Thyroid gland (tissue), 4 donors: ENCODE measurements at regions not wholly inside any gene's neighbourhood (a gene's known extent, or its start where the extent isn't known, plus 50 kb on each side); places are given as distances from the start of the nearest gene placed in this dataset.

Experiments
- DNase-seq, 2 donors: peaks; one replicate each; pipeline ENCODE4 v3.0.0-alpha.2; 2019
- H3K27ac ChIP-seq, 3 donors: fragments of 200-600 bp; sonication (generic); 1 replicate in 2 of 3; 2 replicates in 1 of 3; pipeline ENCODE4 v1.5.1; 2016 to 2019; ENCODE audit warnings: mild to moderate bottlenecking in 1 of 3, moderate library complexity in 1 of 3
- H3K27me3 ChIP-seq: fragments of 200-600 bp; sonication (generic); one replicate; pipeline ENCODE4 v1.5.1; 2019
- H3K36me3 ChIP-seq, 2 donors: fragments of 200-600 bp; sonication (generic); one replicate each; pipeline ENCODE4 v1.5.1; 2016 to 2019
- H3K4me1 ChIP-seq, 2 donors: fragments of 200-600 bp; sonication (generic); one replicate each; pipeline ENCODE4 v1.5.1; 2017 to 2019
- H3K4me3 ChIP-seq, 3 donors: fragments of 200-600 bp; sonication (generic); replicated peaks in 1 of 3; 1 replicate in 2 of 3; 2 replicates in 1 of 3; pipeline ENCODE4 v1.5.1; 2016; ENCODE audit warnings: mild to moderate bottlenecking in 1 of 3
- H3K9me3 ChIP-seq: fragments of 200-600 bp; sonication (generic); one replicate; pipeline ENCODE4 v1.5.1; 2017
- POLR2A ChIP-seq, 2 donors: fragments of 450-650 bp; IDR thresholded peaks; one replicate each; pipeline ENCODE4 v1.6.1; 2017; ENCODE audit warnings: antibody characterized with exemption in 2 of 2, mild to moderate bottlenecking in 2 of 2, moderate library complexity in 1 of 2
- WGBS, 2 donors: methylation state at CpG; one replicate each; pipeline ENCODE4 v1.1.5; 2017; 5-methylcytosine and 5-hydroxymethylcytosine counted together
- intact Hi-C: fragments of 100-400 bp; cut with DNase I; formaldehyde crosslinking; loops from one replicate; pipeline ENCODE4 v1.15.1; 2023
- TF ChIP-seq, protein P1 (sequence below), 6 experiments: fragments of 200-600 bp in 3 of 6; fragments of 450-650 bp in 3 of 6; sonication (generic) in 3 of 6; IDR thresholded peaks; one replicate each; pipeline ENCODE4 v1.5.1; 2016 to 2019; ENCODE audit warnings: antibody characterized with exemption in 6 of 6, mild to moderate bottlenecking in 2 of 6, inconsistent platforms in 1 of 6, moderate library complexity in 1 of 6

DNA sequence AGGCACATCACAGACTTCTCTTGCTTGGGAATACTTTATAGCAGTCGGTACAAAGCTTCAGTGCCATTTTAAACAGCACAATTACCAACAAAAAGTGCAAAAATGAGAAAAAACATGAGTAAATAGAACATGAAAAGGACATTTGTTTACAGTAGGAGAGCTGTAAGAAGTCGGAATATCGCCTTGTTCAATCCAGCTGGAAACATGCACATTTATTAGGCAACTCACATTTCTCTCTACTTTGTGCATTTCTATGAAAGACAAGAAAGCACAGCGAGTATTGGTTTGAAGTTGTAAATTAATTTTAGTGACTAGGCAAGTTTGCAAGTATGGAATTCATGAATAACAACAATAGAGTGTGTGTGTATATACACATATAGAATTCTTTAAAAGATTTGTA lies 484.7 kb downstream of the DACH1 start:
- Histone ChIP-seq H3K9me3 (no peaks in the 10 kb centered on the region), H3K4me3 (no peak overlapping the region), H3K27ac (no peak overlapping the region), H3K36me3 (no peaks in the 10 kb centered on the region), H3K4me1 (no peaks in the 10 kb centered on the region), H3K27me3 (no peaks in the 10 kb centered on the region)
- intact Hi-C loops = no loop called here
- TF ChIP-seq, protein P1, sequence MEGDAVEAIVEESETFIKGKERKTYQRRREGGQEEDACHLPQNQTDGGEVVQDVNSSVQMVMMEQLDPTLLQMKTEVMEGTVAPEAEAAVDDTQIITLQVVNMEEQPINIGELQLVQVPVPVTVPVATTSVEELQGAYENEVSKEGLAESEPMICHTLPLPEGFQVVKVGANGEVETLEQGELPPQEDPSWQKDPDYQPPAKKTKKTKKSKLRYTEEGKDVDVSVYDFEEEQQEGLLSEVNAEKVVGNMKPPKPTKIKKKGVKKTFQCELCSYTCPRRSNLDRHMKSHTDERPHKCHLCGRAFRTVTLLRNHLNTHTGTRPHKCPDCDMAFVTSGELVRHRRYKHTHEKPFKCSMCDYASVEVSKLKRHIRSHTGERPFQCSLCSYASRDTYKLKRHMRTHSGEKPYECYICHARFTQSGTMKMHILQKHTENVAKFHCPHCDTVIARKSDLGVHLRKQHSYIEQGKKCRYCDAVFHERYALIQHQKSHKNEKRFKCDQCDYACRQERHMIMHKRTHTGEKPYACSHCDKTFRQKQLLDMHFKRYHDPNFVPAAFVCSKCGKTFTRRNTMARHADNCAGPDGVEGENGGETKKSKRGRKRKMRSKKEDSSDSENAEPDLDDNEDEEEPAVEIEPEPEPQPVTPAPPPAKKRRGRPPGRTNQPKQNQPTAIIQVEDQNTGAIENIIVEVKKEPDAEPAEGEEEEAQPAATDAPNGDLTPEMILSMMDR (IDR thresholded peaks at IDR 0.05) = no peak
- no peak for TF ChIP-seq POLR2A (IDR thresholded peaks at IDR 0.05)
- 86 to 89% methylated on average over 4 of the region's 4 CpGs for WGBS, 2 donors
- no peak for DNase-seq

DNA sequence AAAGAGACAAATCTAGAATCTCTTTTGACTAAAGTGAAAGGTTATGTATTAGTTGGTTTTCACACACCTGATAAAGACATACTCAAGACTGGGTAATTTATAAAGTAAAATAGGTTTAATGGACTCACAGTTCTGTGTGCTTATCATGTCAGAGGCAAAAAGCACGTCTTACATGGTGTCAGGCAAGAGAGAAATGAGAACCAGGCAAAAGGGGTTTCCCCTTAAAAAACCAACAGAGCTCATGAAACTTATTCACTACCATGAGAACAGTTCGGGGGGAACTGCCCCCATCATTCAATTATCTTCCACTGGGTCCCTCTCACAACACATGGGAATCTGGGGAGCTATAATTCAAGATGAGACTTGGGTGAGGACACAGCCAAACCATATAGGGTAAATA lies 486.8 kb downstream of the DACH1 start:
- H3K4me3 ChIP-seq = no peak overlapping the region
- 75 to 76% methylated on average over 2 of the region's 2 CpGs for WGBS, 2 donors
- H3K36me3 ChIP-seq = no peaks in the 10 kb centered on the region
- TF ChIP-seq, protein P1 (IDR thresholded peaks at IDR 0.05) = no peak
- no peak for TF ChIP-seq POLR2A (IDR thresholded peaks at IDR 0.05)
- no peak for DNase-seq
- intact Hi-C loops = no loop called here
- H3K9me3 ChIP-seq = no peaks in the 10 kb centered on the region
- no peaks in the 10 kb centered on the region for H3K27me3 ChIP-seq
- H3K27ac ChIP-seq = no peak overlapping the region
- H3K4me1 ChIP-seq = no peaks in the 10 kb centered on the region

DNA sequence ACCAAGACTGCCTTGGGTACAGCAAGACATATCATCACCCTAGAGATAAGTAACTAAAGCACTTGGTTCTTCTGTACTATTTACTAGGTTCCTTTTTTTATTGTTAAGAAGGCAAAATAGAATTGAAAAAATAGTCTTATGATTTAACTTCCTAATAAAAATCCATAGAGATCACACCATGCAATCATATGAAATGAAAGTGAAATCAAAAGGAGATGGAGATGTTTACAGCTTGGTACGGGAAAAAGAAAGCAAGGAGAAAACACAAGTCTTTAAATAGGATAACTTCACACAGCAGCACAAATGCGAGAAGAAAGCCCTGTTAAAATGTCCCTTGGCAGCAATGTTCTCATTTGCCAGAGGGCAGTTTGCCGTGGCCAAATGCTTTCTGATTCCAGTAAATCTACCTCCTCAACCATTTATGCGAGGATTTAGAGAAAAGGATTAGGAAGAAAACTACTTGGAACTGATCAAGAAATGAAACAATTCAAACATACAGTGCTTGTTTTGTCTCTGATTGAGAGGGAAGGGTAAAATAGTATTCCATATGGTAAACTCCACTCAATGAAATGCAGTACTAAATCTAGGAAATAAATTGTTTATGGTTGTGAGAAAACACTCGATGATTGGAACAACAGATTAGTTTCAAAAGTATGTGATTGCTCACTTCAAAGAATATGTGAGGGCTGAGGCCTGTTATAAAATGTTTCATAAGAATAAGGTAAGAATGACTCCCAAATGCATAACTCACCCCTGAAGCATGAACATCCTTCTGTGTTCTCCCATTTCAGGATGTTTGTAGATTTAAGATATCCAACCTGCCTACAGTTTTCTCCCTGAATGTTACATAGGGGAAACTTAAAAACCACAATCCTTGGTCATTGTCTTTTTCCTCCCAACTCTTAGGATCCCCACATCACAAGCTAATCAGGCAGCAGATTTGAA lies 487.8 kb downstream of the DACH1 start:
- WGBS, 2 donors = 53 to 71% methylated on average over 5 of the region's 5 CpGs
- no peaks in the 10 kb centered on the region for H3K36me3 ChIP-seq
- H3K4me1 ChIP-seq = no peaks in the 10 kb centered on the region
- no peaks in the 10 kb centered on the region for H3K9me3 ChIP-seq
- no peaks in the 10 kb centered on the region for H3K27me3 ChIP-seq
- no peak for TF ChIP-seq POLR2A (IDR thresholded peaks at IDR 0.05)
- TF ChIP-seq, protein P1 (IDR thresholded peaks at IDR 0.05) = no peak
- DNase-seq = no peak
- no peak overlapping the region for H3K4me3 ChIP-seq
- intact Hi-C loops = no loop called here
- no peak overlapping the region for H3K27ac ChIP-seq

DNA sequence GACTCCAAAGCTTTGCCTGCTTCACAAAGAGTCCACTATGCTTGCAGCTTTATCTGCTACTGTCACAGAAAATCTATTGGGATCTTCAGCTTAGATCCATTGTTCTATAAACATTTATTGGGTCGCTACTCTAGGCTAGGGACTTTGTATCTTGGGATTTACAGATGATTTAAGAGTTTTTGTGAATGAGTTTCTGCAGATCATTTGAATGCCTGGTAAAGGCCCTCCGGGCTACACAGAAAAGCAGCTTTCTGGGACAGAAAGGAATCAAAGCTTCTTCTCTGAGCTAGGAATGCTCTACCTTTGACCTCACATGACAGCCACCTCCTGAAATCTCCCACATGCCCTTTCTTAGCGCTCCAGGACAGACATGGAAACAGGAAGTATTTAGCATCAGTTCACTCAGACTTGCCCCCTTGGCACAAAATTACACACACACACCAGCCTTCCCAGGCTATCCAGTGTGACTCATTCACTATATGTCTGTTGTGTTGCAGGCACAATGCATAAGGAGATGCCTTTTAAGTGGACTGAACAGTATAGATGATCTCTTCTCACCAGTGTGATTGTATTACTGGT lies 492.4 kb downstream of the DACH1 start:
- Histone ChIP-seq H3K4me1 (no peaks in the 10 kb centered on the region), H3K27ac (no peak overlapping the region), H3K27me3 (no peaks in the 10 kb centered on the region), H3K36me3 (no peaks in the 10 kb centered on the region), H3K9me3 (no peaks in the 10 kb centered on the region), H3K4me3 (no peak overlapping the region)
- no peak for DNase-seq
- TF ChIP-seq POLR2A (IDR thresholded peaks at IDR 0.05) = no peak
- TF ChIP-seq, protein P1 (IDR thresholded peaks at IDR 0.05) = no peak
- intact Hi-C loops = no loop called here
- 73 to 74% methylated on average over 3 of the region's 3 CpGs for WGBS, 2 donors

DNA sequence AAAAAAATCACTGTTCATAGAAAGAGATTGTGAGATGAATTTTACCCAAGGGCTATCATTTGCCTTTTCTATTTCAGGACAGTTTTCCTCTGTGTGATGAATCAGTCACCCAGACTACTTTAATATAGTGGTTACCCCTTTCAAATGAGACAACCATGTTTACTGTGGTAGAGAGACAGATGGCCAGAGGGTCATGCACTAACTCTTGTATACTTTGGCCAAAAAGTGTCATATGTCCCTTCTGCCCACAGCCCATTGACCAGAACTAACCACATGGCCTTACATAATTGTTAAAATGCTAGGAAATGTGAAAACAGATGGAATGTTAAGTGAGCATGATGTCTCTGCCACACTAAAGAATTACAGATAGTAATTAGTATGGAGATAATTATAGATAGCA lies 498.7 kb downstream of the DACH1 start:
- no peak for DNase-seq
- intact Hi-C loops = no loop called here
- TF ChIP-seq, protein P1 (IDR thresholded peaks at IDR 0.05) = no peak
- no peak for TF ChIP-seq POLR2A (IDR thresholded peaks at IDR 0.05)

More for the DNA sequence above, 498.7 kb downstream of the DACH1 start:
- Histone ChIP-seq H3K9me3 (no peaks in the 10 kb centered on the region), H3K27me3 (no peaks in the 10 kb centered on the region), H3K4me3 (no peak overlapping the region), H3K27ac (no peak overlapping the region), H3K4me1 (no peaks in the 10 kb centered on the region), H3K36me3 (no peaks in the 10 kb centered on the region)
